Type B pancreatic cell (in vitro differentiated cells): ENCODE measurements at regions not wholly inside any gene's neighbourhood (a gene's known extent, or its start where the extent isn't known, plus 50 kb on each side); places are given as distances from the start of the nearest gene placed in this dataset.

Source experiments
- DNase-seq: peaks from one replicate; pipeline ENCODE4 v3.0.0; 2021; ENCODE audit warnings: mixed read lengths; ENCODE audit not compliant: unreplicated experiment; ENCODE audit errors: extremely low spot score
- H3K27ac Mint-ChIP-seq: 2 replicates; pipeline ENCODE4 v1.8.0; 2021; ENCODE audit warnings: mild to moderate bottlenecking, mixed read lengths
- H3K27me3 Mint-ChIP-seq: 2 replicates; pipeline ENCODE4 v1.8.0; 2021; ENCODE audit warnings: mixed read lengths
- H3K36me3 Mint-ChIP-seq: 2 replicates; pipeline ENCODE4 v1.8.0; 2021; ENCODE audit warnings: mixed read lengths
- H3K4me1 Mint-ChIP-seq: one replicate; pipeline ENCODE4 v1.8.0; 2021; ENCODE audit warnings: mixed read lengths; ENCODE audit not compliant: unreplicated experiment
- H3K4me3 Mint-ChIP-seq: 2 replicates; pipeline ENCODE4 v1.8.0; 2021; ENCODE audit warnings: mild to moderate bottlenecking, mixed read lengths
- H3K9me3 Mint-ChIP-seq: 2 replicates; pipeline ENCODE4 v1.8.0; 2021; ENCODE audit warnings: mixed read lengths
- TF ChIP-seq, protein P1 (sequence below): fragments of 200-600 bp; sonication (generic); conservative IDR thresholded peaks from 2 replicates; pipeline ENCODE4 v1.5.0; 2021; ENCODE audit warnings: antibody characterized with exemption, mild to moderate bottlenecking

DNA sequence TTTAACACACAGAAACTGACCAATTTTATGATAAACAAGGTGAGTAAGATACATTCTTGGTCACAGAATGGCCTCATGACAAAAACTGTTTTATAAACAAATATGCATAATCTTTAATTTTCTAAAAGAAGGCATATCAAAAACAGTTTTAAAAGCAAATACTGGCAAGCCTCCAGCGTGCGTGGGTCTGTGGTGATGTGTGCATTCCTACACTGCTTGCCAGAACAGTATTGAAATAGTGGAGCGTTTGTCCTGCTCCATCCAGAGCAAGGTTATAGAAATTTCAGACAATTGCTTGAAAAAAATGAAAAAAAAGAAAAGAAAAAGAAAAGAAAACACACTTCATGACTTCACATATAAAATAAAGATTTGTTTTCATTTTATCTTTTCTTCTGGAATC lies 140.9 kb downstream of the MZT1 start:
- TF ChIP-seq, protein P1, sequence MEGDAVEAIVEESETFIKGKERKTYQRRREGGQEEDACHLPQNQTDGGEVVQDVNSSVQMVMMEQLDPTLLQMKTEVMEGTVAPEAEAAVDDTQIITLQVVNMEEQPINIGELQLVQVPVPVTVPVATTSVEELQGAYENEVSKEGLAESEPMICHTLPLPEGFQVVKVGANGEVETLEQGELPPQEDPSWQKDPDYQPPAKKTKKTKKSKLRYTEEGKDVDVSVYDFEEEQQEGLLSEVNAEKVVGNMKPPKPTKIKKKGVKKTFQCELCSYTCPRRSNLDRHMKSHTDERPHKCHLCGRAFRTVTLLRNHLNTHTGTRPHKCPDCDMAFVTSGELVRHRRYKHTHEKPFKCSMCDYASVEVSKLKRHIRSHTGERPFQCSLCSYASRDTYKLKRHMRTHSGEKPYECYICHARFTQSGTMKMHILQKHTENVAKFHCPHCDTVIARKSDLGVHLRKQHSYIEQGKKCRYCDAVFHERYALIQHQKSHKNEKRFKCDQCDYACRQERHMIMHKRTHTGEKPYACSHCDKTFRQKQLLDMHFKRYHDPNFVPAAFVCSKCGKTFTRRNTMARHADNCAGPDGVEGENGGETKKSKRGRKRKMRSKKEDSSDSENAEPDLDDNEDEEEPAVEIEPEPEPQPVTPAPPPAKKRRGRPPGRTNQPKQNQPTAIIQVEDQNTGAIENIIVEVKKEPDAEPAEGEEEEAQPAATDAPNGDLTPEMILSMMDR: no peak
- DNase-seq: no peak
- Mint-ChIP-seq H3K4me1 (no peaks in the 10 kb centered on the region), H3K27ac (no peak overlapping the region), H3K9me3 (no peaks in the 10 kb centered on the region), H3K36me3 (no peaks in the 10 kb centered on the region), H3K27me3 (no peaks in the 10 kb centered on the region), H3K4me3 (no peak overlapping the region)

DNA sequence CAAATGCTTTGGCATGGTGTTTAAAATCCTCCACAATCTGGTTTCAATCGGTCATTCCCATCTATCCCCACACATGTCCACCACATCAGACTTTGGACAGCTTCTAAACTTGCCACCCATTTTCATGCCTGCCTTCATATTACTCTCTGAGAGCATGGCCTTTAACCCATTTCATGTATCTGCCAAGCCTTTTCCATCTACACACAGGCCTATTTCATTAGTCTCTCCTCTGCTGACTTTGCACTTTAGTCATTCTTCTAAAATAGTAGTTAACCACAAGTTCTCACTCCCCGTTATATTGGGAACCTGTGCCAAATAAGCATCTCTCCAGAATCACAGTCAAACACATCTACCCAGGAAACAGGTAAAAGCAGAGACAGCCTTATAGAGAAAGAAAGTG lies 142.2 kb downstream of the MZT1 start:
- Mint-ChIP-seq H3K27ac (no peak overlapping the region), H3K4me3 (no peak overlapping the region), H3K27me3 (no peaks in the 10 kb centered on the region), H3K9me3 (no peaks in the 10 kb centered on the region), H3K4me1 (no peaks in the 10 kb centered on the region), H3K36me3 (no peaks in the 10 kb centered on the region)
- DNase-seq: no peak
- TF ChIP-seq, protein P1: no peak

DNA sequence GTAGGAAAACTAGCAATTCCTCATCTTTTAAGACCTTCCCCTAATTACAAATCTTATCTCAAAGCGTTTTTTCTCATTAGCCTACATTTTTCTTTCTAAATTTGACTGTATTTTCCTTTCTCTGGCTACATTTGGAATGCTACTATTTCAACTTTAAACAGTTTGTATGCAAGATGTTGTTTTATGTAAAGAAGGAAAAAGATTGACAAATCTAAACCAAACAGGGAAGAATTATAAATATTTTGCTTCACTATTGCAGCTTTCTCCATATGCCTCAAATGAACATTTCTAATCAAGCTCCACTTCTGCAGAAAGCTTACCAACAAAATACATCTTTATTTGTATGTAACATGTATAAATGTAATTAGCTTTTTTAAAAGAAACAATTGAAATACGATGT lies 156.2 kb downstream of the MZT1 start:
- Mint-ChIP-seq H3K4me3 (no peak overlapping the region), H3K9me3 (peaks cover 2% of the 10 kb centered on the region), H3K27ac (no peak overlapping the region), H3K36me3 (no peaks in the 10 kb centered on the region), H3K4me1 (peaks cover 6% of the 10 kb centered on the region), H3K27me3 (no peaks in the 10 kb centered on the region)
- TF ChIP-seq, protein P1: no peak
- DNase-seq: no peak

DNA sequence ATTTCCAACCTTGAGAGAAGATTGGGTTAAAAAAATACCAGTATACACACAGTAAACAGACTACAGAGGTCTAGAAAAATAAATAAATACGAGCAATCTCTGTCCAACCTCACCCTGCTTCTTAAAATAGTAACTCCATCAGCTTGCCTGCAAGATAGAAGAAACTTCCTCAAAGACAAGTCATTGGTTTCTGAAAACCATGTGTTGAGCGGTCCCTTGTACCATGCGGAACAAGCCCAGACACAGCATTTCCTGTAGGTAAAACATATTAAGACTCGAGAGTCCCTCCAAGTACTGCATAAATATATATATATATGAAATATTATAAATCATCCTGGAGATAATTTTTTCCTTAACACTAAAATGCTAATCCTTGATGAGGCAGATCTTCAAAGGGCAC lies 157.4 kb downstream of the MZT1 start:
- TF ChIP-seq, protein P1: no peak
- no peaks in the 10 kb centered on the region for H3K36me3 Mint-ChIP-seq
- H3K4me3 Mint-ChIP-seq: no peak overlapping the region
- DNase-seq: no peak
- H3K27me3 Mint-ChIP-seq: no peaks in the 10 kb centered on the region
- H3K27ac Mint-ChIP-seq: no peak overlapping the region
- H3K4me1 Mint-ChIP-seq: peaks cover 6% of the 10 kb centered on the region
- no peaks in the 10 kb centered on the region for H3K9me3 Mint-ChIP-seq

DNA sequence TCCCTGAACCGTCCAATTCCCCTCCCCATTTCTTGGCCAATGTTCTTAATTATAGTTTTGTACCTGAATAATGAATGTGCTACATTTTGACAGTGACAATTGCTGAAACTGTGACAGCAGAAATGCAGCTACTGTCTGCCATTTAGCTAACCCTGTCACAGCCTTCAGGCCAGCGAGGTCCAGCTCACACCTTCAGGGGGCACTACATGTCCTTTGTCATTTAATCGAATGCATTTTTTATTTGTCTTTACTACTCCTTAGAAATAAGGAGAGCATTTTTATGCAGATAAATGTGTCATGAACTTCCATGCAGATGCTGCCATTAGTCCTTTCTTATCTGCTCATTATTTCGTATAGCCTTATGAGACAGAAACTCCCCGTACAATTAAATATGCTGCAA lies 159.9 kb downstream of the MZT1 start:
- no peak overlapping the region for H3K27ac Mint-ChIP-seq

DNA sequence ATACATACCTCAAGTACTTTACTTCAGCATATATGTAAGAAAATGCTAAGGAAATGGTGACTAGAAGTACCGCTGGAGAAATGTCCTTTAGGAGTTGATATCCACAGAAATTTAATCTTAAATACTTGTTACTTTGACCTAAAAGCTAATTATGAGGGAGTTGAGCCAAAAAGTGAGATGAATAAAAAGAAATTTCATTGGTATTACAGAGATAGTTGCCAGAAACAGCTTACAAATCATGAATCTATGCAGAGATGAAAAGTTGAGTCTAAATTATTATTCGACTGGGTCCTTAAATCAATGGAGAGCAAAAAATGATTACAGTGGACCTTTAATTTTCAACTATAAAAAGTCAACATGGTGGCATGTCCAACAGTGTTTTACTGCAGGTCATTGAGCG lies 160.9 kb downstream of the MZT1 start:
- no peak overlapping the region for H3K4me3 Mint-ChIP-seq
- TF ChIP-seq, protein P1: no peak

More for the DNA sequence above, 159.9 kb downstream of the MZT1 start:
- TF ChIP-seq, protein P1: no peak
- Mint-ChIP-seq H3K9me3 (no peaks in the 10 kb centered on the region), H3K4me3 (no peak overlapping the region), H3K36me3 (no peaks in the 10 kb centered on the region), H3K4me1 (peaks cover 6% of the 10 kb centered on the region), H3K27me3 (no peaks in the 10 kb centered on the region)
- no peak for DNase-seq

More for the DNA sequence above, 160.9 kb downstream of the MZT1 start:
- no peak for DNase-seq
- no peak overlapping the region for H3K27ac Mint-ChIP-seq
- no peaks in the 10 kb centered on the region for H3K9me3 Mint-ChIP-seq
- no peaks in the 10 kb centered on the region for H3K27me3 Mint-ChIP-seq
- peaks cover 4% of the 10 kb centered on the region for H3K4me1 Mint-ChIP-seq
- no peaks in the 10 kb centered on the region for H3K36me3 Mint-ChIP-seq
